ENCODE measurements at regions not wholly inside any gene's neighbourhood (a gene's known extent, or its start where the extent isn't known, plus 50 kb on each side); places are given as distances from the start of the nearest gene placed in this dataset.

GRCh38 chr13:44155422-44156293 is 218.0 kb upstream of the SERP2 start:
- no peak overlapping the region for H3K18ac ChIP-seq (ENCODE audit: low read length)
- no peak overlapping the region for H3K27ac ChIP-seq (ENCODE audit: low read depth, low read length)
- H3K4me3 ChIP-seq (ENCODE audit: low read length), result no peak overlapping the region
- H3K27me3 ChIP-seq (ENCODE audit: insufficient read depth, low read length, poor library complexity), result no peaks in the 10 kb centered on the region
- peak overlapping the region; percentile 1 for H3K56ac ChIP-seq (ENCODE audit: low read length)
- no peak overlapping the region for H3K23ac ChIP-seq (ENCODE audit: low read length)
- no peaks in the 10 kb centered on the region for H3K79me2 ChIP-seq (ENCODE audit: control insufficient read depth, insufficient read depth, low read length)
- no peak overlapping the region for H3K9ac ChIP-seq (ENCODE audit: low read length)
- no peak overlapping the region for H3K4ac ChIP-seq (ENCODE audit: low read depth, low read length)
- no peak overlapping the region for H3K4me2 ChIP-seq (ENCODE audit: low read length)
- no peak overlapping the region for H2BK120ac ChIP-seq (ENCODE audit: low read depth, low read length)
- no peaks in the 10 kb centered on the region for H3K36me3 ChIP-seq (ENCODE audit: control insufficient read depth, insufficient read depth, low read length)
- H4K5ac ChIP-seq (ENCODE audit: low read length), result no peak overlapping the region
- H2AK5ac ChIP-seq (ENCODE audit: low read length), result no peak overlapping the region
- no peak overlapping the region for H4K8ac ChIP-seq (ENCODE audit: low read depth, low read length)
- no peaks in the 10 kb centered on the region for H3K79me1 ChIP-seq (ENCODE audit: low read length)
- no peak overlapping the region for H2BK5ac ChIP-seq (ENCODE audit: low read length)
- WGBS (ENCODE audit: extremely low coverage, insufficient coverage, low lambda C conversion rate), result no CpG with 5 or more reads among the region's 14 CpGs
- no peaks in the 10 kb centered on the region for H3K4me1 ChIP-seq (ENCODE audit: control insufficient read depth, low read depth, low read length)
- peak; percentile 59 for DNase-seq
- H2BK15ac ChIP-seq (replicated peaks; ENCODE audit: low read depth), result no peak overlapping the region

- H2BK15ac ChIP-seq (replicated peaks; ENCODE audit: low read depth), result no peak overlapping the region
- H3K4me3 ChIP-seq (ENCODE audit: low read length), result no peak overlapping the region
- H3K27ac ChIP-seq (ENCODE audit: low read depth, low read length), result no peak overlapping the region
- no peak overlapping the region for H3K23ac ChIP-seq (ENCODE audit: low read length)
- no peak overlapping the region for H3K18ac ChIP-seq (ENCODE audit: low read length)
- H2BK120ac ChIP-seq (ENCODE audit: low read depth, low read length), result no peak overlapping the region
- no peak overlapping the region for H3K4ac ChIP-seq (ENCODE audit: low read depth, low read length)
- H2BK5ac ChIP-seq (ENCODE audit: low read length), result no peak overlapping the region
- no peaks in the 10 kb centered on the region for H3K79me2 ChIP-seq (ENCODE audit: control insufficient read depth, insufficient read depth, low read length)
- no peak overlapping the region for H3K56ac ChIP-seq (ENCODE audit: low read length)
- H4K8ac ChIP-seq (ENCODE audit: low read depth, low read length), result no peak overlapping the region
- no peaks in the 10 kb centered on the region for H3K36me3 ChIP-seq (ENCODE audit: control insufficient read depth, insufficient read depth, low read length)
- WGBS (ENCODE audit: extremely low coverage, insufficient coverage, low lambda C conversion rate), result no CpG with 5 or more reads among the region's 4 CpGs
- no peak overlapping the region for H3K9ac ChIP-seq (ENCODE audit: low read length)
- H3K4me1 ChIP-seq (ENCODE audit: control insufficient read depth, low read depth, low read length), result no peaks in the 10 kb centered on the region
- DNase-seq, result no peak
- H2AK5ac ChIP-seq (ENCODE audit: low read length), result no peak overlapping the region
- H4K5ac ChIP-seq (ENCODE audit: low read length), result no peak overlapping the region
- no peaks in the 10 kb centered on the region for H3K27me3 ChIP-seq (ENCODE audit: insufficient read depth, low read length, poor library complexity)
- no peaks in the 10 kb centered on the region for H3K79me1 ChIP-seq (ENCODE audit: low read length)
- H3K4me2 ChIP-seq (ENCODE audit: low read length), result no peak overlapping the region
These were observed 217.3 kb upstream of the SERP2 start for GRCh38 chr13:44156294-44156658.

- Histone ChIP-seq H3K18ac (ENCODE audit: low read length) (no peak overlapping the region), H3K4me3 (ENCODE audit: low read length) (no peak overlapping the region), H3K4ac (ENCODE audit: low read depth, low read length) (no peak overlapping the region), H3K79me2 (ENCODE audit: control insufficient read depth, insufficient read depth, low read length) (no peaks in the 10 kb centered on the region), H4K8ac (ENCODE audit: low read depth, low read length) (no peak overlapping the region), H2BK120ac (ENCODE audit: low read depth, low read length) (no peak overlapping the region), H3K27ac (ENCODE audit: low read depth, low read length) (no peak overlapping the region), H2BK5ac (ENCODE audit: low read length) (no peak overlapping the region), H4K5ac (ENCODE audit: low read length) (no peak overlapping the region), H3K36me3 (ENCODE audit: control insufficient read depth, insufficient read depth, low read length) (no peaks in the 10 kb centered on the region), H3K27me3 (ENCODE audit: insufficient read depth, low read length, poor library complexity) (no peaks in the 10 kb centered on the region), H3K9ac (ENCODE audit: low read length) (no peak overlapping the region), H2AK5ac (ENCODE audit: low read length) (no peak overlapping the region), H2BK15ac (replicated peaks; ENCODE audit: low read depth) (no peak overlapping the region), H3K4me2 (ENCODE audit: low read length) (no peak overlapping the region), H3K79me1 (ENCODE audit: low read length) (no peaks in the 10 kb centered on the region), H3K56ac (ENCODE audit: low read length) (no peak overlapping the region), H3K23ac (ENCODE audit: low read length) (no peak overlapping the region), H3K4me1 (ENCODE audit: control insufficient read depth, low read depth, low read length) (no peaks in the 10 kb centered on the region)
- no CpG with 5 or more reads among the region's 5 CpGs for WGBS (ENCODE audit: extremely low coverage, insufficient coverage, low lambda C conversion rate)
- DNase-seq, result no peak
These were observed 216.0 kb upstream of the SERP2 start for GRCh38 chr13:44157606-44158005.

GRCh38 chr13:44158098-44158521 is 215.5 kb upstream of the SERP2 start:
- no peak overlapping the region for H3K27ac ChIP-seq (ENCODE audit: low read depth, low read length)
- no peak for DNase-seq
- H2BK5ac ChIP-seq (ENCODE audit: low read length), result no peak overlapping the region
- no peaks in the 10 kb centered on the region for H3K36me3 ChIP-seq (ENCODE audit: control insufficient read depth, insufficient read depth, low read length)
- no peak overlapping the region for H3K4me3 ChIP-seq (ENCODE audit: low read length)
- H3K23ac ChIP-seq (ENCODE audit: low read length), result no peak overlapping the region
- H2BK15ac ChIP-seq (replicated peaks; ENCODE audit: low read depth), result no peak overlapping the region
- H3K4ac ChIP-seq (ENCODE audit: low read depth, low read length), result no peak overlapping the region
- H3K18ac ChIP-seq (ENCODE audit: low read length), result no peak overlapping the region
- no peaks in the 10 kb centered on the region for H3K27me3 ChIP-seq (ENCODE audit: insufficient read depth, low read length, poor library complexity)
- no CpG with 5 or more reads among the region's 2 CpGs for WGBS (ENCODE audit: extremely low coverage, insufficient coverage, low lambda C conversion rate)
- no peak overlapping the region for H3K4me2 ChIP-seq (ENCODE audit: low read length)
- H3K9ac ChIP-seq (ENCODE audit: low read length), result no peak overlapping the region
- no peak overlapping the region for H2AK5ac ChIP-seq (ENCODE audit: low read length)
- H3K4me1 ChIP-seq (ENCODE audit: control insufficient read depth, low read depth, low read length), result no peaks in the 10 kb centered on the region
- no peak overlapping the region for H4K8ac ChIP-seq (ENCODE audit: low read depth, low read length)
- H3K79me2 ChIP-seq (ENCODE audit: control insufficient read depth, insufficient read depth, low read length), result no peaks in the 10 kb centered on the region
- H3K79me1 ChIP-seq (ENCODE audit: low read length), result no peaks in the 10 kb centered on the region
- no peak overlapping the region for H4K5ac ChIP-seq (ENCODE audit: low read length)
- no peak overlapping the region for H3K56ac ChIP-seq (ENCODE audit: low read length)
- no peak overlapping the region for H2BK120ac ChIP-seq (ENCODE audit: low read depth, low read length)

- Histone ChIP-seq H3K9ac (ENCODE audit: low read length) (no peak overlapping the region), H2AK5ac (ENCODE audit: low read length) (no peak overlapping the region), H3K79me1 (ENCODE audit: low read length) (no peaks in the 10 kb centered on the region), H3K4me3 (ENCODE audit: low read length) (no peak overlapping the region), H4K8ac (ENCODE audit: low read depth, low read length) (no peak overlapping the region), H3K23ac (ENCODE audit: low read length) (no peak overlapping the region), H3K18ac (ENCODE audit: low read length) (no peak overlapping the region), H2BK5ac (ENCODE audit: low read length) (no peak overlapping the region), H3K27me3 (ENCODE audit: insufficient read depth, low read length, poor library complexity) (no peaks in the 10 kb centered on the region), H3K4me2 (ENCODE audit: low read length) (no peak overlapping the region), H3K4me1 (ENCODE audit: control insufficient read depth, low read depth, low read length) (no peaks in the 10 kb centered on the region), H2BK120ac (ENCODE audit: low read depth, low read length) (no peak overlapping the region), H2BK15ac (replicated peaks; ENCODE audit: low read depth) (no peak overlapping the region), H3K56ac (ENCODE audit: low read length) (no peak overlapping the region), H3K79me2 (ENCODE audit: control insufficient read depth, insufficient read depth, low read length) (no peaks in the 10 kb centered on the region), H3K27ac (ENCODE audit: low read depth, low read length) (no peak overlapping the region), H4K5ac (ENCODE audit: low read length) (no peak overlapping the region), H3K36me3 (ENCODE audit: control insufficient read depth, insufficient read depth, low read length) (no peaks in the 10 kb centered on the region), H3K4ac (ENCODE audit: low read depth, low read length) (no peak overlapping the region)
- no peak for DNase-seq
- WGBS (ENCODE audit: extremely low coverage, insufficient coverage, low lambda C conversion rate), result no CpG with 5 or more reads among the region's 15 CpGs
These were observed 214.6 kb upstream of the SERP2 start for GRCh38 chr13:44158881-44159632.
